GM23338 (cell line): ENCODE measurements at regions not wholly inside any gene's neighbourhood (a gene's known extent, or its start where the extent isn't known, plus 50 kb on each side); places are given as distances from the start of the nearest gene placed in this dataset.

ENCODE experiments used
- ATAC-seq: fragments of 200-7000 bp; cut with Tn5 transposase; 3 replicates; pipeline ENCODE4 v1.9.1; 2020
- DNase-seq: peaks from one replicate; pipeline ENCODE4 v3.0.0-alpha.2; 2015; ENCODE audit warnings: low spot score
- H2AFZ ChIP-seq: fragments of 200-600 bp; sonication (generic); 2 replicates; pipeline ENCODE4 v1.8.0; 2016; ENCODE audit warnings: antibody characterized with exemption, mild to moderate bottlenecking, moderate library complexity
- H3F3A ChIP-seq: fragments of 200-600 bp; sonication (generic); replicated peaks from 2 replicates; pipeline ENCODE4 v1.8.0; 2017; ENCODE audit warnings: antibody characterized with exemption, mixed run types, low read depth
- H3K27ac ChIP-seq: fragments of 200-600 bp; sonication (generic); 2 replicates; pipeline ENCODE4 v1.6.1; 2016; ENCODE audit warnings: low read depth
- H3K27me3 ChIP-seq: fragments of 200-600 bp; sonication (generic); 2 replicates; pipeline ENCODE4 v1.8.0; 2016; ENCODE audit warnings: mild to moderate bottlenecking, mixed run types, moderate library complexity; ENCODE audit not compliant: insufficient read depth
- H3K36me3 ChIP-seq: fragments of 200-600 bp; sonication (generic); 2 replicates; pipeline ENCODE4 v1.8.0; 2016; ENCODE audit warnings: mild to moderate bottlenecking; ENCODE audit not compliant: insufficient read depth
- H3K4me1 ChIP-seq: fragments of 200-600 bp; sonication (generic); 2 replicates; pipeline ENCODE4 v1.8.0; 2016; ENCODE audit warnings: mild to moderate bottlenecking, moderate library complexity; ENCODE audit not compliant: insufficient read depth
- H3K4me2 ChIP-seq: fragments of 200-600 bp; sonication (generic); 2 replicates; pipeline ENCODE4 v1.7.1; 2017; ENCODE audit warnings: mixed run types
- H3K4me3 ChIP-seq: fragments of 200-600 bp; sonication (generic); 2 replicates; pipeline ENCODE4 v1.6.1; 2016; ENCODE audit warnings: mixed run types
- H3K79me2 ChIP-seq: fragments of 200-600 bp; sonication (generic); replicated peaks from 2 replicates; pipeline ENCODE4 v1.8.0; 2017; ENCODE audit warnings: mild to moderate bottlenecking; ENCODE audit not compliant: insufficient read depth
- H3K9me2 ChIP-seq: fragments of 200-600 bp; sonication (generic); 2 replicates; pipeline ENCODE4 v1.8.0; 2017; ENCODE audit not compliant: insufficient read depth
- H4K20me1 ChIP-seq: fragments of 200-600 bp; sonication (generic); replicated peaks from 2 replicates; pipeline ENCODE4 v1.8.0; 2017; ENCODE audit warnings: mild to moderate bottlenecking; ENCODE audit not compliant: insufficient read depth
- H3K27ac Mint-ChIP-seq: 2 replicates; pipeline ENCODE4 v1.8.0; 2020; ENCODE audit warnings: inconsistent platforms, mild to moderate bottlenecking, moderate library complexity, mixed read lengths
- H3K27me3 Mint-ChIP-seq: 3 replicates; pipeline ENCODE4 v1.8.0; 2022; ENCODE audit warnings: low read depth, mild to moderate bottlenecking, moderate library complexity, mixed read lengths, inconsistent platforms; ENCODE audit not compliant: insufficient read depth, poor library complexity
- H3K36me3 Mint-ChIP-seq: 3 replicates; pipeline ENCODE4 v1.8.0; 2021; ENCODE audit warnings: low read depth, mild to moderate bottlenecking, inconsistent platforms, moderate library complexity, mixed read lengths
- H3K4me1 Mint-ChIP-seq: 3 replicates; pipeline ENCODE4 v1.8.0; 2020; ENCODE audit warnings: mild to moderate bottlenecking, inconsistent platforms, mixed read lengths
- H3K4me3 Mint-ChIP-seq: 3 replicates; pipeline ENCODE4 v1.8.0; 2021; ENCODE audit warnings: moderate library complexity, mild to moderate bottlenecking, inconsistent platforms, mixed read lengths
- H3K9me3 Mint-ChIP-seq: 3 replicates; pipeline ENCODE4 v1.8.0; 2020; ENCODE audit warnings: moderate library complexity, mild to moderate bottlenecking, inconsistent platforms, mixed read lengths
- CREB1 ChIP-seq: fragments of 250-450 bp; sonication (Bioruptor Pico); IDR thresholded peaks from 2 replicates; pipeline ENCODE4 v1.5.0; 2020; ENCODE audit warnings: low read depth, mild to moderate bottlenecking, moderate library complexity
- EZH2 ChIP-seq: fragments of 200-600 bp; sonication (generic); IDR thresholded peaks from one replicate; pipeline ENCODE4 v1.8.0; 2017; ENCODE audit warnings: antibody characterized with exemption, mild to moderate bottlenecking, low read depth; ENCODE audit not compliant: unreplicated experiment
- EZH2phosphoT487 ChIP-seq: fragments of 200-600 bp; sonication (generic); IDR thresholded peaks from one replicate; pipeline ENCODE4 v1.8.1; 2018; ENCODE audit warnings: antibody characterized with exemption; ENCODE audit not compliant: unreplicated experiment
- JUNB ChIP-seq: IDR thresholded peaks from one replicate; pipeline ENCODE4 v1.6.1; 2016; ENCODE audit warnings: antibody characterized with exemption; ENCODE audit not compliant: unreplicated experiment
- NANOG ChIP-seq: IDR thresholded peaks from 2 replicates; pipeline ENCODE4 v1.6.1; 2016; ENCODE audit warnings: antibody characterized with exemption, borderline replicate concordance
- POLR2AphosphoS5 ChIP-seq: IDR thresholded peaks from 2 replicates; pipeline ENCODE4 v1.6.1; 2016; ENCODE audit warnings: antibody characterized with exemption, low read depth
- STAT1 ChIP-seq: IDR thresholded peaks from one replicate; pipeline ENCODE4 v1.6.1; 2016; ENCODE audit warnings: antibody characterized with exemption; ENCODE audit not compliant: unreplicated experiment
- ZNF114 ChIP-seq: fragments of 250-450 bp; sonication (Bioruptor Pico); IDR thresholded peaks from 2 replicates; pipeline ENCODE4 v1.5.0; 2020; ENCODE audit warnings: mild to moderate bottlenecking, moderate library complexity
- ZNF331 ChIP-seq: fragments of 250-450 bp; sonication (Bioruptor Pico); IDR thresholded peaks from 2 replicates; pipeline ENCODE4 v1.5.0; 2020; ENCODE audit warnings: low read depth, mild to moderate bottlenecking, moderate library complexity
- TF ChIP-seq, protein P1 (sequence below): IDR thresholded peaks from 2 replicates; pipeline ENCODE4 v1.6.1; 2016; ENCODE audit warnings: antibody characterized with exemption
- TF ChIP-seq, protein P2 (sequence below): IDR thresholded peaks from one replicate; pipeline ENCODE4 v1.6.1; 2018; ENCODE audit warnings: antibody characterized with exemption; ENCODE audit not compliant: unreplicated experiment
- TF ChIP-seq, protein P3 (sequence below), 2 experiments: fragments of 200-600 bp in 1 of 2; sonication (generic) in 1 of 2; conservative IDR thresholded peaks; 2 replicates each; pipeline versions ENCODE4 v1.5.1 to v1.6.1; 2016 to 2017; ENCODE audit warnings: antibody characterized with exemption in 2 of 2, low read depth in 2 of 2, mild to moderate bottlenecking in 2 of 2, moderate library complexity in 1 of 2
- TF ChIP-seq, protein P4 (sequence below): fragments of 250-450 bp; sonication (Bioruptor Pico); IDR thresholded peaks from 2 replicates; pipeline ENCODE4 v1.5.0; 2020; ENCODE audit warnings: mild to moderate bottlenecking, moderate library complexity

DNA sequence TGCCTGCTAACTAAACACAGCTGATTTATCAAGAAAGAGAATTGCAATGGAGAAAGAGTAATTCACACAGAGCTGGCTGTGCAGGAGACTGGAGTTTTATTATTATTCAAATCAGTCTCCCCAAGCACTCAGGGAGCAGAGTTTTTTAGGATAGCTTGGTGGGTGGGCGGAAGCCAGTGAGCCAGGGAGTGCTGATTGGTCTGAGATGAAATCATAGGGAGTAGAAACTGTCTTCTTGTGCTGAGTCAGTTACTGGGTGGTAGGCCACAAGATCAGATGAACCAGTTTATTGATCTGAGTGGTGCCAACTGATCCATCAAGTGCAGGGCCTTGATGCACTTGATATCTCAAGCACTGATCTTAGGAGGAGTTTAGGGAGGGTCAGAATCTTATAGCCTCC, 891.9 kb upstream of the CADM2 start:
- H3K4me3 Mint-ChIP-seq: no peak overlapping the region
- H3K36me3 Mint-ChIP-seq: peaks cover 24% of the 10 kb centered on the region; the same call in 2 of the 3 replicates
- H3K9me3 Mint-ChIP-seq: peaks cover 32% of the 10 kb centered on the region; the same call in 2 of the 3 replicates
- H2AFZ ChIP-seq: peak overlapping the region; percentile 69; the same call in 1 of the 2 replicates
- H3K27me3 ChIP-seq: no peaks in the 10 kb centered on the region
- peaks cover 8% of the 10 kb centered on the region for H3K4me1 Mint-ChIP-seq
- no peak overlapping the region; the same call in 1 of the 2 replicates for H3K27ac Mint-ChIP-seq
- H3K4me1 ChIP-seq: peaks cover 8% of the 10 kb centered on the region
- no peaks in the 10 kb centered on the region for H3F3A ChIP-seq
- H3K4me2 ChIP-seq: no peak overlapping the region
- H3K27me3 Mint-ChIP-seq: no peaks in the 10 kb centered on the region
- DNase-seq (peak; percentile 52), ATAC-seq (peak; percentile 94)
- H3K9me2 ChIP-seq: no peaks in the 10 kb centered on the region
- H3K79me2 ChIP-seq: no peaks in the 10 kb centered on the region
- H3K27ac ChIP-seq: no peak overlapping the region
- TF ChIP-seq EZH2 (no peak), POLR2AphosphoS5 (no peak), ZNF114 (CRISPR knock-in tag) (no peak), ZNF331 (CRISPR knock-in tag) (no peak), STAT1 (no peak), NANOG (no peak), CREB1 (CRISPR knock-in tag) (no peak), JUNB (no peak), EZH2phosphoT487 (no peak)
- TF ChIP-seq, protein P1, sequence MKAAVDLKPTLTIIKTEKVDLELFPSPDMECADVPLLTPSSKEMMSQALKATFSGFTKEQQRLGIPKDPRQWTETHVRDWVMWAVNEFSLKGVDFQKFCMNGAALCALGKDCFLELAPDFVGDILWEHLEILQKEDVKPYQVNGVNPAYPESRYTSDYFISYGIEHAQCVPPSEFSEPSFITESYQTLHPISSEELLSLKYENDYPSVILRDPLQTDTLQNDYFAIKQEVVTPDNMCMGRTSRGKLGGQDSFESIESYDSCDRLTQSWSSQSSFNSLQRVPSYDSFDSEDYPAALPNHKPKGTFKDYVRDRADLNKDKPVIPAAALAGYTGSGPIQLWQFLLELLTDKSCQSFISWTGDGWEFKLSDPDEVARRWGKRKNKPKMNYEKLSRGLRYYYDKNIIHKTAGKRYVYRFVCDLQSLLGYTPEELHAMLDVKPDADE: no peak
- TF ChIP-seq, protein P2, sequence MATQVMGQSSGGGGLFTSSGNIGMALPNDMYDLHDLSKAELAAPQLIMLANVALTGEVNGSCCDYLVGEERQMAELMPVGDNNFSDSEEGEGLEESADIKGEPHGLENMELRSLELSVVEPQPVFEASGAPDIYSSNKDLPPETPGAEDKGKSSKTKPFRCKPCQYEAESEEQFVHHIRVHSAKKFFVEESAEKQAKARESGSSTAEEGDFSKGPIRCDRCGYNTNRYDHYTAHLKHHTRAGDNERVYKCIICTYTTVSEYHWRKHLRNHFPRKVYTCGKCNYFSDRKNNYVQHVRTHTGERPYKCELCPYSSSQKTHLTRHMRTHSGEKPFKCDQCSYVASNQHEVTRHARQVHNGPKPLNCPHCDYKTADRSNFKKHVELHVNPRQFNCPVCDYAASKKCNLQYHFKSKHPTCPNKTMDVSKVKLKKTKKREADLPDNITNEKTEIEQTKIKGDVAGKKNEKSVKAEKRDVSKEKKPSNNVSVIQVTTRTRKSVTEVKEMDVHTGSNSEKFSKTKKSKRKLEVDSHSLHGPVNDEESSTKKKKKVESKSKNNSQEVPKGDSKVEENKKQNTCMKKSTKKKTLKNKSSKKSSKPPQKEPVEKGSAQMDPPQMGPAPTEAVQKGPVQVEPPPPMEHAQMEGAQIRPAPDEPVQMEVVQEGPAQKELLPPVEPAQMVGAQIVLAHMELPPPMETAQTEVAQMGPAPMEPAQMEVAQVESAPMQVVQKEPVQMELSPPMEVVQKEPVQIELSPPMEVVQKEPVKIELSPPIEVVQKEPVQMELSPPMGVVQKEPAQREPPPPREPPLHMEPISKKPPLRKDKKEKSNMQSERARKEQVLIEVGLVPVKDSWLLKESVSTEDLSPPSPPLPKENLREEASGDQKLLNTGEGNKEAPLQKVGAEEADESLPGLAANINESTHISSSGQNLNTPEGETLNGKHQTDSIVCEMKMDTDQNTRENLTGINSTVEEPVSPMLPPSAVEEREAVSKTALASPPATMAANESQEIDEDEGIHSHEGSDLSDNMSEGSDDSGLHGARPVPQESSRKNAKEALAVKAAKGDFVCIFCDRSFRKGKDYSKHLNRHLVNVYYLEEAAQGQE: no peak
- TF ChIP-seq, protein P3, sequence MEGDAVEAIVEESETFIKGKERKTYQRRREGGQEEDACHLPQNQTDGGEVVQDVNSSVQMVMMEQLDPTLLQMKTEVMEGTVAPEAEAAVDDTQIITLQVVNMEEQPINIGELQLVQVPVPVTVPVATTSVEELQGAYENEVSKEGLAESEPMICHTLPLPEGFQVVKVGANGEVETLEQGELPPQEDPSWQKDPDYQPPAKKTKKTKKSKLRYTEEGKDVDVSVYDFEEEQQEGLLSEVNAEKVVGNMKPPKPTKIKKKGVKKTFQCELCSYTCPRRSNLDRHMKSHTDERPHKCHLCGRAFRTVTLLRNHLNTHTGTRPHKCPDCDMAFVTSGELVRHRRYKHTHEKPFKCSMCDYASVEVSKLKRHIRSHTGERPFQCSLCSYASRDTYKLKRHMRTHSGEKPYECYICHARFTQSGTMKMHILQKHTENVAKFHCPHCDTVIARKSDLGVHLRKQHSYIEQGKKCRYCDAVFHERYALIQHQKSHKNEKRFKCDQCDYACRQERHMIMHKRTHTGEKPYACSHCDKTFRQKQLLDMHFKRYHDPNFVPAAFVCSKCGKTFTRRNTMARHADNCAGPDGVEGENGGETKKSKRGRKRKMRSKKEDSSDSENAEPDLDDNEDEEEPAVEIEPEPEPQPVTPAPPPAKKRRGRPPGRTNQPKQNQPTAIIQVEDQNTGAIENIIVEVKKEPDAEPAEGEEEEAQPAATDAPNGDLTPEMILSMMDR (conservative IDR thresholded peaks at IDR 0.05; ENCODE audit: low read depth in 2 of 2): no peak
- TF ChIP-seq, protein P4, sequence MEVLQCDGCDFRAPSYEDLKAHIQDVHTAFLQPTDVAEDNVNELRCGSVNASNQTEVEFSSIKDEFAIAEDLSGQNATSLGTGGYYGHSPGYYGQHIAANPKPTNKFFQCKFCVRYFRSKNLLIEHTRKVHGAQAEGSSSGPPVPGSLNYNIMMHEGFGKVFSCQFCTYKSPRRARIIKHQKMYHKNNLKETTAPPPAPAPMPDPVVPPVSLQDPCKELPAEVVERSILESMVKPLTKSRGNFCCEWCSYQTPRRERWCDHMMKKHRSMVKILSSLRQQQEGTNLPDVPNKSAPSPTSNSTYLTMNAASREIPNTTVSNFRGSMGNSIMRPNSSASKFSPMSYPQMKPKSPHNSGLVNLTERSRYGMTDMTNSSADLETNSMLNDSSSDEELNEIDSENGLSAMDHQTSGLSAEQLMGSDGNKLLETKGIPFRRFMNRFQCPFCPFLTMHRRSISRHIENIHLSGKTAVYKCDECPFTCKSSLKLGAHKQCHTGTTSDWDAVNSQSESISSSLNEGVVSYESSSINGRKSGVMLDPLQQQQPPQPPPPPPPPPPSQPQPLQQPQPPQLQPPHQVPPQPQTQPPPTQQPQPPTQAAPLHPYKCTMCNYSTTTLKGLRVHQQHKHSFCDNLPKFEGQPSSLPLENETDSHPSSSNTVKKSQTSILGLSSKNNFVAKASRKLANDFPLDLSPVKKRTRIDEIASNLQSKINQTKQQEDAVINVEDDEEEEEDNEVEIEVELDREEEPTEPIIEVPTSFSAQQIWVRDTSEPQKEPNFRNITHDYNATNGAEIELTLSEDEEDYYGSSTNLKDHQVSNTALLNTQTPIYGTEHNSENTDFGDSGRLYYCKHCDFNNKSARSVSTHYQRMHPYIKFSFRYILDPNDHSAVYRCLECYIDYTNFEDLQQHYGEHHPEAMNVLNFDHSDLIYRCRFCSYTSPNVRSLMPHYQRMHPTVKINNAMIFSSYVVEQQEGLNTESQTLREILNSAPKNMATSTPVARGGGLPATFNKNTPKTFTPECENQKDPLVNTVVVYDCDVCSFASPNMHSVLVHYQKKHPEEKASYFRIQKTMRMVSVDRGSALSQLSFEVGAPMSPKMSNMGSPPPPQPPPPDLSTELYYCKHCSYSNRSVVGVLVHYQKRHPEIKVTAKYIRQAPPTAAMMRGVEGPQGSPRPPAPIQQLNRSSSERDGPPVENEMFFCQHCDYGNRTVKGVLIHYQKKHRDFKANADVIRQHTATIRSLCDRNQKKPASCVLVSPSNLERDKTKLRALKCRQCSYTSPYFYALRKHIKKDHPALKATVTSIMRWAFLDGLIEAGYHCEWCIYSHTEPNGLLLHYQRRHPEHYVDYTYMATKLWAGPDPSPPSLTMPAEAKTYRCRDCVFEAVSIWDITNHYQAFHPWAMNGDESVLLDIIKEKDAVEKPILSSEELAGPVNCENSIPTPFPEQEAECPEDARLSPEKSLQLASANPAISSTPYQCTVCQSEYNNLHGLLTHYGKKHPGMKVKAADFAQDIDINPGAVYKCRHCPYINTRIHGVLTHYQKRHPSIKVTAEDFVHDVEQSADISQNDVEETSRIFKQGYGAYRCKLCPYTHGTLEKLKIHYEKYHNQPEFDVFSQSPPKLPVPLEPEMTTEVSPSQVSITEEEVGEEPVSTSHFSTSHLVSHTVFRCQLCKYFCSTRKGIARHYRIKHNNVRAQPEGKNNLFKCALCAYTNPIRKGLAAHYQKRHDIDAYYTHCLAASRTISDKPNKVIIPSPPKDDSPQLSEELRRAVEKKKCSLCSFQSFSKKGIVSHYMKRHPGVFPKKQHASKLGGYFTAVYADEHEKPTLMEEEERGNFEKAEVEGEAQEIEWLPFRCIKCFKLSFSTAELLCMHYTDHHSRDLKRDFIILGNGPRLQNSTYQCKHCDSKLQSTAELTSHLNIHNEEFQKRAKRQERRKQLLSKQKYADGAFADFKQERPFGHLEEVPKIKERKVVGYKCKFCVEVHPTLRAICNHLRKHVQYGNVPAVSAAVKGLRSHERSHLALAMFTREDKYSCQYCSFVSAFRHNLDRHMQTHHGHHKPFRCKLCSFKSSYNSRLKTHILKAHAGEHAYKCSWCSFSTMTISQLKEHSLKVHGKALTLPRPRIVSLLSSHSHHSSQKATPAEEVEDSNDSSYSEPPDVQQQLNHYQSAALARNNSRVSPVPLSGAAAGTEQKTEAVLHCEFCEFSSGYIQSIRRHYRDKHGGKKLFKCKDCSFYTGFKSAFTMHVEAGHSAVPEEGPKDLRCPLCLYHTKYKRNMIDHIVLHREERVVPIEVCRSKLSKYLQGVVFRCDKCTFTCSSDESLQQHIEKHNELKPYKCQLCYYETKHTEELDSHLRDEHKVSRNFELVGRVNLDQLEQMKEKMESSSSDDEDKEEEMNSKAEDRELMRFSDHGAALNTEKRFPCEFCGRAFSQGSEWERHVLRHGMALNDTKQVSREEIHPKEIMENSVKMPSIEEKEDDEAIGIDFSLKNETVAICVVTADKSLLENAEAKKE (CRISPR knock-in tag): no peak
- no peak overlapping the region for H3K4me3 ChIP-seq
- no peaks in the 10 kb centered on the region for H3K36me3 ChIP-seq
- no peaks in the 10 kb centered on the region for H4K20me1 ChIP-seq
